ENCODE measurements at regions not wholly inside any gene's neighbourhood (a gene's known extent, or its start where the extent isn't known, plus 50 kb on each side); places are given as distances from the start of the nearest gene placed in this dataset.

DNA sequence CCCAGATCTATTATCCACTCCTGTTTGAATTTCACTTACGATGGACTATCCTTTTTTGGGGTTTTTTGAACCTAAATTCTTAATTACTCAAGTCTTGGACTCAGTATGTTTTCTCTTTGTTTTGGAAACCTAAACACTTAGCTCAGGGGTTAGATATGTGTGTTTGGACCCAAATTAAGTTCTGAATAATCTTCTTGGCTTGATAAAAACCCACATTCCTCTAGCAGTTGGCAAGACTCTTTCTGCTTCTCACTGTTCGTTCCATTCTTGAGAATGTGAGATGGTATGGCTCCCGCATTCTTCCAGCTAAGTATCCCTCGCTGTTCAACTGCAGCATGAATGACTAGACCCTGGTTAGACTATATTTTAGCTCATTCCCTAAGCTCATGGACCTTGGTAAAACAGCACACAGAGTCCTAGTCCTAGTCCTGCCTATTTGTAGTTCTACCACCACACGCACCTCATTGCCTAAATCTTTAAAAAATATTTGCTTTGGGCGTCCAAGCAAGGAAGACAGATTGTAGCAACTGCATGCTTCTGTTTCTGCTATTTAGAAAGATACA lies 860.0 kb downstream of the RPS29 start:
- TF ChIP-seq, protein P1, sequence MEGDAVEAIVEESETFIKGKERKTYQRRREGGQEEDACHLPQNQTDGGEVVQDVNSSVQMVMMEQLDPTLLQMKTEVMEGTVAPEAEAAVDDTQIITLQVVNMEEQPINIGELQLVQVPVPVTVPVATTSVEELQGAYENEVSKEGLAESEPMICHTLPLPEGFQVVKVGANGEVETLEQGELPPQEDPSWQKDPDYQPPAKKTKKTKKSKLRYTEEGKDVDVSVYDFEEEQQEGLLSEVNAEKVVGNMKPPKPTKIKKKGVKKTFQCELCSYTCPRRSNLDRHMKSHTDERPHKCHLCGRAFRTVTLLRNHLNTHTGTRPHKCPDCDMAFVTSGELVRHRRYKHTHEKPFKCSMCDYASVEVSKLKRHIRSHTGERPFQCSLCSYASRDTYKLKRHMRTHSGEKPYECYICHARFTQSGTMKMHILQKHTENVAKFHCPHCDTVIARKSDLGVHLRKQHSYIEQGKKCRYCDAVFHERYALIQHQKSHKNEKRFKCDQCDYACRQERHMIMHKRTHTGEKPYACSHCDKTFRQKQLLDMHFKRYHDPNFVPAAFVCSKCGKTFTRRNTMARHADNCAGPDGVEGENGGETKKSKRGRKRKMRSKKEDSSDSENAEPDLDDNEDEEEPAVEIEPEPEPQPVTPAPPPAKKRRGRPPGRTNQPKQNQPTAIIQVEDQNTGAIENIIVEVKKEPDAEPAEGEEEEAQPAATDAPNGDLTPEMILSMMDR (IDR thresholded peaks at IDR 0.05) = no peak
- TF ChIP-seq EP300 (IDR thresholded peaks at IDR 0.05) = no peak

Data from upper lobe of left lung (tissue), 4 donors.